ENCODE measurements at regions not wholly inside any gene's neighbourhood (a gene's known extent, or its start where the extent isn't known, plus 50 kb on each side); places are given as distances from the start of the nearest gene placed in this dataset.

GRCh38 chr18:21996351-21996826, 173.0 kb upstream of the GATA6 start:
- no peak overlapping the region for H3K27ac ChIP-seq (ENCODE audit: low read length)
- H3K36me3 ChIP-seq (ENCODE audit: control insufficient read depth, insufficient read depth, low read length), result no peaks in the 10 kb centered on the region
- DNase-seq (ENCODE audit: low read depth, low spot score), result no peak
- no peak overlapping the region for H3K4me3 ChIP-seq (ENCODE audit: low read length)
- no peaks in the 10 kb centered on the region for H3K4me1 ChIP-seq (ENCODE audit: control insufficient read depth, insufficient read depth, low read length)
- H3K27me3 ChIP-seq (ENCODE audit: control insufficient read depth, insufficient read depth, low read length), result no peaks in the 10 kb centered on the region; the same call in 1 of the 2 replicates
- H3K9me3 ChIP-seq (ENCODE audit: control insufficient read depth, insufficient read depth, low read length), result no peaks in the 10 kb centered on the region
- no CpG with 5 or more reads among the region's 3 CpGs for WGBS (ENCODE audit: insufficient coverage, insufficient read length)

DNA sequence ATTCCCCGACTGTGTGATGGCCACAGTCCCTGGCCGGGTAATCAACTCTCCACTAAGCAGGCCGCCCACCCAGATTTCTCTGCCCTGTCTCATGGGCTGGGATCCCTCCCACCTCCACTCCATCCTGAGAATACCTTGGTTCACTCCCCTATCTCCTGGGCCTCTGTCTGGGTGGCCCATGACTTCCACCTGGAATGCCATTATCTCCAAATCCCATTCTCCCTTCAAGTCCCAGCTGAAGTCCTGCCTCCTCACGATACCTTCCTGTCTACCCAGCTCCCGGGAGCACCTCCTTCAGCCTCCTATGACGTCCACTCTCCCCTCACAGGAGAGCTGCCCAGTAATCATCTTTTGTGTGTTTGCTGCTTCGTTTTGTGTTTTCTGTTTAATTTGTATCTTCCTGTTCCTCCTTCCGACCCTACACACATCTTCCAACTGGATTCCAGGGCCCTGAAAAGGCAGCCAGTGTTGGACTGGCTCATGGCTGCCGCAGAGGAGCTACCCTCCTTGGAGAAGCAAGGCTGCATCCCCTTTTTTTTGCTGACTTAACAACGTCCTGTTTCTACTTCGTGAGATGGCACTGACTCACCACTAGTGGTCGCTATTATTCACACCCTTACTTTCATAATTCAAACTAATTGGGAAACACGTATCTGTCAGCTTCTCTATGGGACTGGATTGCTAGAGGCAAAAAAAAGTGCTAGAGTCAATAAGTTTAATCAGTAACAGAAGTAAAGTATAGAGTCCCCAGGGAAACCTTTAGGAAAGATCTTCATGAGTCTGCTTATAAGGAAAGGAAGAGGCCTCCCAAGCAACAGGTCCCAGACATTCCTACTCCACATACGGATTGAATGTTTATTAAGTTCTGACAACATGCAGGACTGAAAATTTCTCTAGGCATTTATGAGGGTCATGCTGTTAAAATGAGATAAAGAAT, 171.9 kb upstream of the GATA6 start:
- Histone ChIP-seq H3K4me1 (ENCODE audit: control insufficient read depth, insufficient read depth, low read length) (no peaks in the 10 kb centered on the region), H3K36me3 (ENCODE audit: control insufficient read depth, insufficient read depth, low read length) (no peaks in the 10 kb centered on the region), H3K27ac (ENCODE audit: low read length) (no peak overlapping the region), H3K27me3 (ENCODE audit: control insufficient read depth, insufficient read depth, low read length) (no peaks in the 10 kb centered on the region; the same call in 1 of the 2 replicates), H3K9me3 (ENCODE audit: control insufficient read depth, insufficient read depth, low read length) (no peaks in the 10 kb centered on the region), H3K4me3 (ENCODE audit: low read length) (no peak overlapping the region)
- peak; percentile 27 for DNase-seq (ENCODE audit: low read depth, low spot score)
- WGBS (ENCODE audit: insufficient coverage, insufficient read length), result no CpG with 5 or more reads among the region's 14 CpGs

- no CpG with 5 or more reads among the region's 9 CpGs for WGBS (ENCODE audit: insufficient coverage, insufficient read length)
- no peaks in the 10 kb centered on the region for H3K9me3 ChIP-seq (ENCODE audit: control insufficient read depth, insufficient read depth, low read length)
- H3K27me3 ChIP-seq (ENCODE audit: control insufficient read depth, insufficient read depth, low read length), result no peaks in the 10 kb centered on the region
- H3K27ac ChIP-seq (ENCODE audit: low read length), result no peak overlapping the region
- H3K36me3 ChIP-seq (ENCODE audit: control insufficient read depth, insufficient read depth, low read length), result no peaks in the 10 kb centered on the region
- DNase-seq (ENCODE audit: low read depth, low spot score), result no peak
- no peaks in the 10 kb centered on the region for H3K4me1 ChIP-seq (ENCODE audit: control insufficient read depth, insufficient read depth, low read length)
- H3K4me3 ChIP-seq (ENCODE audit: low read length), result no peak overlapping the region
Observed at GRCh38 chr18:21998486-21998885, 170.9 kb upstream of the GATA6 start.

GRCh38 chr18:22001912-22002487, 167.4 kb upstream of the GATA6 start:
- Histone ChIP-seq H3K4me3 (ENCODE audit: low read length) (no peak overlapping the region), H3K36me3 (ENCODE audit: control insufficient read depth, insufficient read depth, low read length) (no peaks in the 10 kb centered on the region), H3K27ac (ENCODE audit: low read length) (no peak overlapping the region), H3K9me3 (ENCODE audit: control insufficient read depth, insufficient read depth, low read length) (no peaks in the 10 kb centered on the region), H3K27me3 (ENCODE audit: control insufficient read depth, insufficient read depth, low read length) (no peaks in the 10 kb centered on the region), H3K4me1 (ENCODE audit: control insufficient read depth, insufficient read depth, low read length) (no peaks in the 10 kb centered on the region)
- no peak for DNase-seq (ENCODE audit: low read depth, low spot score)
- no CpG with 5 or more reads among the region's 25 CpGs for WGBS (ENCODE audit: insufficient coverage, insufficient read length)

DNA sequence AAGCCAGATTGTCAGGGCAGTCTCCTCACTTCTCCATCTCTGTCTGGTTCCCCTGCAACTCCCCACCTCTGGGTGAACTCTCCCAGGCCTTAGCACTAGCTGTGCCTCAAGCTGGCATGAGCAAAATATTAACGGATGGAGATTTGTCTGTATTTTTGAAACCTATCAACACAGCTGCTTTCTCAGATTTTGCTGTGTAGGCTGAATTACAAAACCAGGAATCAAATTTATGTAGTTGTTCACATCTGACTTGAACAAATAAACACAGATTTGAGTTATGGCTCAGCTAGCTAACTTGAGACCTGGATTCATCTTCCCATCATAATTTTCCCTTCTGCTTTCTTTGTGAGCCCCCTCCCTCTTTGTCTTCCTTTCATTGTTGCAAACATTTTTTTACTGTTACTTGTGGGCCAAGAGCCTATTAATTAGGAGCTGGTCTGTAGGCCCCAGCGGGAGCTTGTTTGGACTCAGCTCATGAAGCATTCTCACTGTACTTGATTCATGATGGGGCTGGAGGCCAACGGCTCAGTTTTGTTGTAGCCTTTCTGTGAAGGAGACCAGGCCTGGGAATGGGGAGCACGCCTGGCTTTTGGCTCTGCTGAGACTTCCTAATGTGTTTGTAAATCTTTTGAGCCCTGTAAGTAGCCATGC, 164.1 kb upstream of the GATA6 start:
- H3K4me1 ChIP-seq (ENCODE audit: control insufficient read depth, insufficient read depth, low read length), result no peaks in the 10 kb centered on the region
- H3K27ac ChIP-seq (ENCODE audit: low read length), result no peak overlapping the region
- no peak overlapping the region for H3K4me3 ChIP-seq (ENCODE audit: low read length)
- no CpG with 5 or more reads among the region's 4 CpGs for WGBS (ENCODE audit: insufficient coverage, insufficient read length)
- no peaks in the 10 kb centered on the region for H3K36me3 ChIP-seq (ENCODE audit: control insufficient read depth, insufficient read depth, low read length)
- DNase-seq (ENCODE audit: low read depth, low spot score), result no peak
- H3K9me3 ChIP-seq (ENCODE audit: control insufficient read depth, insufficient read depth, low read length), result no peaks in the 10 kb centered on the region
- H3K27me3 ChIP-seq (ENCODE audit: control insufficient read depth, insufficient read depth, low read length), result no peaks in the 10 kb centered on the region

- DNase-seq (ENCODE audit: low read depth, low spot score), result no peak
Observed at GRCh38 chr18:22006458-22006857, 162.9 kb upstream of the GATA6 start.

GRCh38 chr18:22009242-22009641, 160.1 kb upstream of the GATA6 start:
- Histone ChIP-seq H3K36me3 (ENCODE audit: control insufficient read depth, insufficient read depth, low read length) (no peaks in the 10 kb centered on the region), H3K4me3 (ENCODE audit: low read length) (no peak overlapping the region), H3K27me3 (ENCODE audit: control insufficient read depth, insufficient read depth, low read length) (no peaks in the 10 kb centered on the region), H3K4me1 (ENCODE audit: control insufficient read depth, insufficient read depth, low read length) (no peaks in the 10 kb centered on the region), H3K9me3 (ENCODE audit: control insufficient read depth, insufficient read depth, low read length) (no peaks in the 10 kb centered on the region), H3K27ac (ENCODE audit: low read length) (no peak overlapping the region)
- no peak for DNase-seq (ENCODE audit: low read depth, low spot score)

More at GRCh38 chr18:22006458-22006857, 162.9 kb upstream of the GATA6 start:
- Histone ChIP-seq H3K4me3 (ENCODE audit: low read length) (no peak overlapping the region), H3K36me3 (ENCODE audit: control insufficient read depth, insufficient read depth, low read length) (no peaks in the 10 kb centered on the region), H3K27ac (ENCODE audit: low read length) (no peak overlapping the region), H3K27me3 (ENCODE audit: control insufficient read depth, insufficient read depth, low read length) (no peaks in the 10 kb centered on the region), H3K4me1 (ENCODE audit: control insufficient read depth, insufficient read depth, low read length) (no peaks in the 10 kb centered on the region), H3K9me3 (ENCODE audit: control insufficient read depth, insufficient read depth, low read length) (no peaks in the 10 kb centered on the region)
- WGBS (ENCODE audit: insufficient coverage, insufficient read length), result no CpG with 5 or more reads among the region's 2 CpGs

DNA sequence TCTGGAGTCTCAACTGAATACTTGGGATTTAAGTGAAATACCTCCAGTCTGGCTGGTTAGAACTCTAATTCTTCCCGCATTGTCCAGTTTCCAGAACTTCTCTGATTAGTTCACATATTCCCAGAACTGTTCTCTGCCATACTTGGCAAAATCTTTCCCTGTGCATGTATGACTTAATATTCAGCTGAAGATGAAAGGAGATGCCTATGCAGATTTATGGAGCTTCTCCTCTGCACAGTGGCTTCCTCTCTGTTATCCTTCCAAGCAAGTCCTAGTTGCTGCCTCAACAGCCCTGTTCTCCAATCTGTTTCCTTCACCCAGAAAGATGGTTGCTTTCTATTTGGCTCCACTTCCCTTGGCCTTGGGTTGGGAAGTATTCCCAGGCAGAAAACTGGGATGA, 155.4 kb upstream of the GATA6 start:
- no peaks in the 10 kb centered on the region for H3K4me1 ChIP-seq (ENCODE audit: control insufficient read depth, insufficient read depth, low read length)
- no peak overlapping the region for H3K27ac ChIP-seq (ENCODE audit: low read length)
- no peaks in the 10 kb centered on the region for H3K36me3 ChIP-seq (ENCODE audit: control insufficient read depth, insufficient read depth, low read length)
- no peaks in the 10 kb centered on the region for H3K27me3 ChIP-seq (ENCODE audit: control insufficient read depth, insufficient read depth, low read length)
- no peak for DNase-seq (ENCODE audit: low read depth, low spot score)
- H3K4me3 ChIP-seq (ENCODE audit: low read length), result no peak overlapping the region
- no peaks in the 10 kb centered on the region for H3K9me3 ChIP-seq (ENCODE audit: control insufficient read depth, insufficient read depth, low read length)
- WGBS (ENCODE audit: insufficient coverage, insufficient read length), result no CpG with 5 or more reads among the region's 1 CpG

GRCh38 chr18:22015156-22015555, 154.2 kb upstream of the GATA6 start:
- Histone ChIP-seq H3K27me3 (ENCODE audit: control insufficient read depth, insufficient read depth, low read length) (no peaks in the 10 kb centered on the region), H3K4me1 (ENCODE audit: control insufficient read depth, insufficient read depth, low read length) (no peaks in the 10 kb centered on the region), H3K27ac (ENCODE audit: low read length) (no peak overlapping the region), H3K4me3 (ENCODE audit: low read length) (no peak overlapping the region), H3K36me3 (ENCODE audit: control insufficient read depth, insufficient read depth, low read length) (no peaks in the 10 kb centered on the region), H3K9me3 (ENCODE audit: control insufficient read depth, insufficient read depth, low read length) (no peaks in the 10 kb centered on the region)
- DNase-seq (ENCODE audit: low read depth, low spot score), result no peak
- no CpG with 5 or more reads among the region's 2 CpGs for WGBS (ENCODE audit: insufficient coverage, insufficient read length)

DNA sequence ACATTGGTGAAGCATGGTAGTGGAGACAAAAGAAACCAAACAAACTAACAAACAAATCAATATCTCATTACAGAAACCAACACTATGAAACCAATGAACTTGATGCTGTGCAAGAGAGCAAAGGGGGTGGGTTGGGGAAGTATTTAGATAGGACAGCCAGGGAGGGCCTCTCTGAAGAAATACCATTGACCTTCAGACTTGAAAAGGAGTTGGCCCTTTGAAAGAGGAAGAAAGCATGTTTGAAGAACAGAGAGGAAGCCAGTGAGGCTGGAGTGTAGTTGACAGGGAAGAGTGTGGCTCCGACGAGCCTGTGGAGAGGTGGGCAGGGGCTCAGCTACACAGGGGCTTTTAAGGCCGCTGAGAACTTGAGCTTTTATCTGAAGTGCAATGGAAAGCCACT, 151.0 kb upstream of the GATA6 start:
- Histone ChIP-seq H3K27ac (ENCODE audit: low read length) (no peak overlapping the region), H3K4me1 (ENCODE audit: control insufficient read depth, insufficient read depth, low read length) (no peaks in the 10 kb centered on the region), H3K27me3 (ENCODE audit: control insufficient read depth, insufficient read depth, low read length) (no peaks in the 10 kb centered on the region), H3K9me3 (ENCODE audit: control insufficient read depth, insufficient read depth, low read length) (no peaks in the 10 kb centered on the region), H3K36me3 (ENCODE audit: control insufficient read depth, insufficient read depth, low read length) (no peaks in the 10 kb centered on the region), H3K4me3 (ENCODE audit: low read length) (no peak overlapping the region)
- no CpG with 5 or more reads among the region's 3 CpGs for WGBS (ENCODE audit: insufficient coverage, insufficient read length)
- no peak for DNase-seq (ENCODE audit: low read depth, low spot score)

All from iPS DF 6.9 (cell line).